Small intestine (tissue), 7 donors: ENCODE measurements at regions not wholly inside any gene's neighbourhood (a gene's known extent, or its start where the extent isn't known, plus 50 kb on each side); places are given as distances from the start of the nearest gene placed in this dataset.

ENCODE experiments used
- DNase-seq, 2 donors: peaks; one replicate each; pipeline versions ENCODE4 v3.0.0 to v3.0.0-alpha.2; 2013
- FAIRE-seq: peaks from 2 replicates; lab custom pipeline; 2012; peaks lifted over from hg19 to GRCh38; lab: Jason Lieb, UNC
- H3K27ac ChIP-seq, 3 donors: one replicate each; pipeline ENCODE4 v1.5.1; 2013; ENCODE audit warnings: low read length in 2 of 3, mild to moderate bottlenecking in 2 of 3, control low read depth in 1 of 3, inconsistent platforms in 1 of 3, low read depth in 1 of 3, moderate library complexity in 1 of 3
- H3K27me3 ChIP-seq, 3 donors: one replicate each; pipeline ENCODE4 v1.6.1; 2013; ENCODE audit warnings: low read length in 3 of 3, inconsistent platforms in 1 of 3; ENCODE audit not compliant: control insufficient read depth in 3 of 3, insufficient read depth in 3 of 3
- H3K36me3 ChIP-seq, 3 donors: one replicate each; pipeline ENCODE4 v1.6.1; 2013; ENCODE audit warnings: low read length in 3 of 3, inconsistent platforms in 1 of 3, low read depth in 1 of 3, mild to moderate bottlenecking in 1 of 3, moderate library complexity in 1 of 3; ENCODE audit not compliant: control insufficient read depth in 3 of 3, insufficient read depth in 2 of 3
- H3K4me1 ChIP-seq, 3 donors: one replicate each; pipeline ENCODE4 v1.6.1; 2013; ENCODE audit warnings: low read length in 2 of 3, inconsistent platforms in 1 of 3, low read depth in 1 of 3, mild to moderate bottlenecking in 1 of 3, moderate library complexity in 1 of 3; ENCODE audit not compliant: control insufficient read depth in 3 of 3, insufficient read depth in 2 of 3
- H3K4me3 ChIP-seq, 3 donors: one replicate each; pipeline ENCODE4 v1.5.1; 2013; ENCODE audit warnings: low read length in 3 of 3, control low read depth in 1 of 3, inconsistent platforms in 1 of 3, low read depth in 1 of 3, mild to moderate bottlenecking in 1 of 3, moderate library complexity in 1 of 3
- H3K9me3 ChIP-seq, 2 donors: one replicate each; pipeline ENCODE4 v1.6.1; 2013; ENCODE audit warnings: low read depth in 1 of 2, low read length in 1 of 2; ENCODE audit not compliant: control insufficient read depth in 2 of 2, insufficient read depth in 1 of 2
- WGBS, 3 donors: extraction: QIAGEN DNeasy Blood & Tissue Kit; methylation state at CpG; one replicate each; pipeline ENCODE4 v1.1.7; 2013; 5-methylcytosine and 5-hydroxymethylcytosine counted together
- donor health status: healthy with polysubstance abuse.
- donor health status: control.
- donor health status: control.
- donor health status: Bipolar disorder and iron deficiency.
- donor health status: healthy.

- Histone ChIP-seq H3K4me3 (no peak overlapping the region), H3K36me3 (no peaks in the 10 kb centered on the region), H3K27me3 (no peaks in the 10 kb centered on the region), H3K4me1 (no peaks in the 10 kb centered on the region), H3K9me3 (no peaks in the 10 kb centered on the region), H3K27ac (no peak overlapping the region)
- FAIRE-seq, result no peak
- DNase-seq, result no peak
- WGBS, 3 donors, result 88 to 94% (median 90%) methylated on average over 1 of the region's 1 CpG
These were observed 365.7 kb upstream of the TNP1 start for GRCh38 chr2:217225596-217225995.

- FAIRE-seq (no peak), DNase-seq (peak in 1 of 2 donors; percentile 3)
- H3K9me3 ChIP-seq, result no peaks in the 10 kb centered on the region
- H3K27me3 ChIP-seq, result no peaks in the 10 kb centered on the region
- H3K27ac ChIP-seq, result peak overlapping the region in 1 of 3 donors; percentile 55
- H3K4me3 ChIP-seq, result no peak overlapping the region
- no peaks in the 10 kb centered on the region for H3K4me1 ChIP-seq
- no peaks in the 10 kb centered on the region for H3K36me3 ChIP-seq
- WGBS, 3 donors, result 59 to 74% (median 66%) methylated on average over 8 of the region's 8 CpGs
These were observed 363.5 kb upstream of the TNP1 start for GRCh38 chr2:217223222-217223930.

GRCh38 chr2:217222309-217222910 is 362.5 kb upstream of the TNP1 start:
- H3K27me3 ChIP-seq, result no peaks in the 10 kb centered on the region
- no peaks in the 10 kb centered on the region for H3K4me1 ChIP-seq
- DNase-seq, result no peak
- no peaks in the 10 kb centered on the region for H3K9me3 ChIP-seq
- no peaks in the 10 kb centered on the region for H3K36me3 ChIP-seq
- FAIRE-seq, result no peak
- WGBS, 3 donors, result 67 to 78% (median 78%) methylated on average over 5 of the region's 5 CpGs
- no peak overlapping the region for H3K27ac ChIP-seq
- no peak overlapping the region for H3K4me3 ChIP-seq

- H3K4me1 ChIP-seq, result no peaks in the 10 kb centered on the region
- no peaks in the 10 kb centered on the region for H3K36me3 ChIP-seq
- WGBS, 3 donors, result 73 to 79% (median 77%) methylated on average over 5 of the region's 5 CpGs
- H3K27ac ChIP-seq, result no peak overlapping the region
- DNase-seq (no peak), FAIRE-seq (no peak)
- H3K4me3 ChIP-seq, result no peak overlapping the region
- no peaks in the 10 kb centered on the region for H3K27me3 ChIP-seq
- no peaks in the 10 kb centered on the region for H3K9me3 ChIP-seq
These were observed 360.6 kb upstream of the TNP1 start for GRCh38 chr2:217220228-217221013.

GRCh38 chr2:217219164-217219520 is 359.3 kb upstream of the TNP1 start:
- DNase-seq, result no peak
- FAIRE-seq, result no peak
- H3K9me3 ChIP-seq, result no peaks in the 10 kb centered on the region
- H3K4me1 ChIP-seq, result no peaks in the 10 kb centered on the region
- no peaks in the 10 kb centered on the region for H3K36me3 ChIP-seq
- H3K27ac ChIP-seq, result no peak overlapping the region
- WGBS, 3 donors, result 60 to 75% (median 68%) methylated on average over 2 of the region's 2 CpGs
- H3K4me3 ChIP-seq, result no peak overlapping the region
- H3K27me3 ChIP-seq, result no peaks in the 10 kb centered on the region

GRCh38 chr2:217218269-217219163 is 358.7 kb upstream of the TNP1 start:
- Histone ChIP-seq H3K4me3 (no peak overlapping the region), H3K4me1 (no peaks in the 10 kb centered on the region), H3K27me3 (no peaks in the 10 kb centered on the region), H3K36me3 (no peaks in the 10 kb centered on the region), H3K9me3 (no peaks in the 10 kb centered on the region), H3K27ac (no peak overlapping the region)
- FAIRE-seq (no peak), DNase-seq (no peak)
- WGBS, 3 donors, result 67 to 73% (median 69%) methylated on average over 5 of the region's 5 CpGs

GRCh38 chr2:217216982-217217381 is 357.1 kb upstream of the TNP1 start:
- 71 to 86% (median 75%) methylated on average over 2 of the region's 2 CpGs for WGBS, 3 donors
- Histone ChIP-seq H3K27me3 (no peaks in the 10 kb centered on the region), H3K4me1 (no peaks in the 10 kb centered on the region), H3K36me3 (no peaks in the 10 kb centered on the region), H3K9me3 (no peaks in the 10 kb centered on the region), H3K27ac (no peak overlapping the region), H3K4me3 (no peak overlapping the region)
- FAIRE-seq (no peak), DNase-seq (no peak)

DNA sequence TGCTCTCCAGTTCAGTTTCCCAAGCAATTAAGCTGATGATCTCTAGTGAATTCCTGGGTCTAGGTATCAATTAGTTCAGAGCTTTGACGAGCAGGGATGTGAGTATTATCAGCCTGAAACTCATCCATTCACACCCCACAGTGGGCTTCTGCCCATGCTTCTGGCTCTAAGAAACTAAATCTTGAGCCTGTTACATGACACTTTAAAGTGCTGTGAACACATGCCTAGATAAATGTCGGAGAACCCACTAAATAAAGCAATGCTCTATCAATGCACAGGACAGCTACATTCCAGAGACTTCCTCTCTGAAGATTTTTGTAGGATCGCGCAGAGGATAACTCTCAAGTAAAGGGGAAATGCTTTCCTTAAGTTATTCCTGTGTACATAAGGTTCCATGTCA is 356.5 kb upstream of the TNP1 start:
- DNase-seq (no peak), FAIRE-seq (no peak)
- 79 to 87% (median 87%) methylated on average over 4 of the region's 4 CpGs for WGBS, 3 donors
- Histone ChIP-seq H3K27ac (no peak overlapping the region), H3K27me3 (no peaks in the 10 kb centered on the region), H3K4me3 (no peak overlapping the region), H3K36me3 (no peaks in the 10 kb centered on the region), H3K4me1 (no peaks in the 10 kb centered on the region), H3K9me3 (no peaks in the 10 kb centered on the region)
